Glutamatergic neuron (in vitro differentiated cells): ENCODE measurements at regions not wholly inside any gene's neighbourhood (a gene's known extent, or its start where the extent isn't known, plus 50 kb on each side); places are given as distances from the start of the nearest gene placed in this dataset.

Source experiments
- DNase-seq: peaks from one replicate; pipeline ENCODE4 v3.0.0; 2022
- H3K27ac Mint-ChIP-seq: one replicate; pipeline ENCODE4 v1.8.0; 2020; ENCODE audit warnings: mild to moderate bottlenecking, mixed read lengths, inconsistent platforms; ENCODE audit not compliant: unreplicated experiment
- H3K27me3 Mint-ChIP-seq: one replicate; pipeline ENCODE4 v1.8.0; 2020; ENCODE audit warnings: mild to moderate bottlenecking, moderate library complexity, mixed read lengths, inconsistent platforms; ENCODE audit not compliant: unreplicated experiment
- H3K36me3 Mint-ChIP-seq: one replicate; pipeline ENCODE4 v1.8.0; 2020; ENCODE audit warnings: mild to moderate bottlenecking, mixed read lengths, inconsistent platforms; ENCODE audit not compliant: unreplicated experiment
- H3K4me1 Mint-ChIP-seq: one replicate; pipeline ENCODE4 v1.8.0; 2020; ENCODE audit warnings: mild to moderate bottlenecking, low read depth, mixed read lengths, inconsistent platforms; ENCODE audit not compliant: unreplicated experiment
- H3K4me3 Mint-ChIP-seq: one replicate; pipeline ENCODE4 v1.8.0; 2020; ENCODE audit warnings: mild to moderate bottlenecking, mixed read lengths, inconsistent platforms; ENCODE audit not compliant: unreplicated experiment
- H3K9me3 Mint-ChIP-seq: one replicate; pipeline ENCODE4 v1.8.0; 2020; ENCODE audit warnings: mild to moderate bottlenecking, moderate library complexity, mixed read lengths, inconsistent platforms; ENCODE audit not compliant: unreplicated experiment
- TF ChIP-seq, protein P1 (sequence below): fragments of 200-600 bp; sonication (generic); IDR thresholded peaks from one replicate; pipeline ENCODE4 v1.5.0; 2021; ENCODE audit not compliant: partially characterized antibody, unreplicated experiment

DNA sequence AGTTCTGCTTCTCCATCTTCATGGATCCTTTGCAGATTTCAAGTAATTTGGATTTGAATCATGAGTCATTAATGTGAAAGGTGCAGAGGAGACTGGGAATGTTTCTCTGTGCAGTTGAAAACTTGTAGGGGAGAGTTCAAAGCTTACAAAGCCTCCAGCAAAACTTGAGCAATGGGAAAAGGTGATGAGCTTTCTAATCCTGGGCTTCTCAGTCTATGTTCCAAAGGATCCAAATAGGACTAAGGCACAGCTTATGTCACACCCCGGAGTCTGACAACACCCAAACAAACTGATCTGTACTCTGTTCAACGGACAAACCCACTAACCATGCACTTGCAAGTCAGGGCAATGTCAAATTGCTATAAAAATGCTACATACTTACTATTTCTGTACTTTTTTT lies 134.8 kb downstream of the DUSP6 start:
- Mint-ChIP-seq H3K9me3 (peaks cover 3% of the 10 kb centered on the region), H3K4me1 (no peaks in the 10 kb centered on the region), H3K27me3 (no peaks in the 10 kb centered on the region), H3K27ac (no peak overlapping the region), H3K4me3 (no peak overlapping the region), H3K36me3 (peaks cover 6% of the 10 kb centered on the region)
- TF ChIP-seq, protein P1, sequence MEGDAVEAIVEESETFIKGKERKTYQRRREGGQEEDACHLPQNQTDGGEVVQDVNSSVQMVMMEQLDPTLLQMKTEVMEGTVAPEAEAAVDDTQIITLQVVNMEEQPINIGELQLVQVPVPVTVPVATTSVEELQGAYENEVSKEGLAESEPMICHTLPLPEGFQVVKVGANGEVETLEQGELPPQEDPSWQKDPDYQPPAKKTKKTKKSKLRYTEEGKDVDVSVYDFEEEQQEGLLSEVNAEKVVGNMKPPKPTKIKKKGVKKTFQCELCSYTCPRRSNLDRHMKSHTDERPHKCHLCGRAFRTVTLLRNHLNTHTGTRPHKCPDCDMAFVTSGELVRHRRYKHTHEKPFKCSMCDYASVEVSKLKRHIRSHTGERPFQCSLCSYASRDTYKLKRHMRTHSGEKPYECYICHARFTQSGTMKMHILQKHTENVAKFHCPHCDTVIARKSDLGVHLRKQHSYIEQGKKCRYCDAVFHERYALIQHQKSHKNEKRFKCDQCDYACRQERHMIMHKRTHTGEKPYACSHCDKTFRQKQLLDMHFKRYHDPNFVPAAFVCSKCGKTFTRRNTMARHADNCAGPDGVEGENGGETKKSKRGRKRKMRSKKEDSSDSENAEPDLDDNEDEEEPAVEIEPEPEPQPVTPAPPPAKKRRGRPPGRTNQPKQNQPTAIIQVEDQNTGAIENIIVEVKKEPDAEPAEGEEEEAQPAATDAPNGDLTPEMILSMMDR, result no peak
- DNase-seq, result no peak

DNA sequence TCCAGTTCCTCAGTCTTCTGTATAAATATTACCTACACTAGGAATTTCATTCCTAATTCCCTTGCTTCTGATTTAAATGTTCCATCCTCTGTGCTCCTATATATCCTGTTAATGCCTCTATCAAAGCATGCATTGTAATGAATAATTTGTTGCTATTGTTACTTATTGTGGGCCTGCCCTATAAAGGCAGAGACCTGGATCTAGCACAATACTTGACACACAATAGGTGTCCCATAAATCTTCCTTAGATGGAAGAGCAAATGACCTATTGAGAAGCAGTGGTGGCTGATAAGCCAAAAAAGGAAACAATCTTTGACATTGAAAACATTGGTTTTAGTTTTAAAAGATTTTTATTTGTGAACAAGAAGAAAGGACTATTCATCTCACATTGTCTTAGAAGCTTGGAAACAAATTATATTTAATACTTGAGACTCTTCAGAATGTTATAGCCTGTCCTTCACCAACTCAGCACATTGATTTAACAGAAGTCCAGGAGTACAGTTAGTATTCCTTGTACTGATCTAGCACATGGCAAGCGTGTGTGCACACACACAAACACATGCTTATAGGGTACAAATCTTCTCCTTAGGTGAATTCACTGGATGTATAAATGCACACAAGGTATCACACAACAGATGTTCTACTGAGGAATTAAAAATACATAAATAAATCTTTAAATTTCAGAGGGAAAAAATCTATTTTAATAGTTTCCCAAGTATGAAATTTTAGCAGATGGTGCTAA lies 135.9 kb downstream of the DUSP6 start:
- no peak for DNase-seq
- Mint-ChIP-seq H3K36me3 (peaks cover 6% of the 10 kb centered on the region), H3K27ac (no peak overlapping the region), H3K27me3 (no peaks in the 10 kb centered on the region), H3K4me3 (no peak overlapping the region), H3K4me1 (no peaks in the 10 kb centered on the region), H3K9me3 (peaks cover 3% of the 10 kb centered on the region)
- TF ChIP-seq, protein P1, result no peak

DNA sequence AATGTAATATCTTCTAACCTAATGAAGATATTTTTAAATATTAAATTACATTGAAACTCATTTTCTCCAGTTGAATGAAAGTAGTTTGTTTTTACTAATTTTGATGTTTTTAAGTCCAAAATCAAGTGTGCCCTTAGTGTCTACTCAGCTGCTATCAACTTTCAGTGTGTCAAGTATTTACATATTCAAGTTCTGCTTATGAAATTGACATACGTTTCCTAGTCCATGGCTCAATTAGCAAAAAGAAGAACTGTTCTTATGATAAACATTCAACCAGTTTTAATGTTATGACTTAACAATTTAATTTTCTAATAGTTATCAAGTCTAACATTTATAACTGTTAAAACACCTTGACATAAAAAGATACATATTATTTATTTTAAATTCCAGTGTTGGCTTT lies 137.1 kb downstream of the DUSP6 start:
- no peak overlapping the region for H3K27ac Mint-ChIP-seq
- no peaks in the 10 kb centered on the region for H3K27me3 Mint-ChIP-seq
- H3K4me1 Mint-ChIP-seq, result no peaks in the 10 kb centered on the region
- TF ChIP-seq, protein P1, result no peak
- no peak for DNase-seq
- peaks cover 1% of the 10 kb centered on the region for H3K9me3 Mint-ChIP-seq
- no peaks in the 10 kb centered on the region for H3K36me3 Mint-ChIP-seq
- H3K4me3 Mint-ChIP-seq, result no peak overlapping the region

DNA sequence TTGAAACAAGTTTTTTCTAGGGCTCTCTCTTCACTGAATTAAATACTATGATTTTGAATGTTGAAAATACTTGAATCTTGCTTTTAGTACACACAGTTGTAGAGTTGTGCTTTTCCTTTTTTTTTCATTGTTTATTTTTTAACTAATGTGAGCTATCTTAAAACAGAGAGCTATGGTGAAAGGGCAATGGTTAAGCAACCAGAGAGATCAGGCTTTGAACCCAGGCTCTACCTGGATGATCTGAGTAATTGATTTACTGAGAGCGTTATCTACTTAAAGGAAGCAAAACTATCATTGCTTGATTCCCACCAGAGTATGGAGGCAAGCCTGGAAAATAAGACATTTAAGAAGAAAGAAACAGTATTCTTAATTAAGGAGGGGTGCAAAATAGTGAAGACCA lies 138.6 kb downstream of the DUSP6 start:
- no peaks in the 10 kb centered on the region for H3K9me3 Mint-ChIP-seq
- H3K27me3 Mint-ChIP-seq, result no peaks in the 10 kb centered on the region
- TF ChIP-seq, protein P1, result no peak
- H3K4me3 Mint-ChIP-seq, result no peak overlapping the region
- H3K4me1 Mint-ChIP-seq, result no peaks in the 10 kb centered on the region
- H3K36me3 Mint-ChIP-seq, result no peaks in the 10 kb centered on the region
- no peak for DNase-seq
- no peak overlapping the region for H3K27ac Mint-ChIP-seq

DNA sequence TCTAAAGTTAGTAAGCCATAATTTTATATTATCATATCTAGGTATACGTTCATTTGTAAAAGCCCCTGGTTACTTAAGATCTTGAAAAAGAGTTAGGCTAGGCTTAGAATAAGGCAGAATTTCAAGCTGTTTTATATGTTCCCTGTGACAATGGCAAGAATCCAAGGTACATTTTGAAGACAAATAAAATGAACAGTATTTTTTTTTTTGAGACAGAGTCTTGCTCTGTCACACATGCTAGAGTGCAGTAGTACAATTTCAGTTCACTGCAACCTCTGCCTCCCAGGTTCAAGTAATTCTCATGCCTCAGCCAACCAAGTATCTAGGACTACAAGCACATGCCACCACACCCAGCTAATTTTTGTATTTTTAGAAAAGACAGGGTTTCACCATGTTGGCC lies 139.2 kb downstream of the DUSP6 start:
- Mint-ChIP-seq H3K36me3 (no peaks in the 10 kb centered on the region), H3K4me1 (no peaks in the 10 kb centered on the region), H3K27ac (no peak overlapping the region), H3K9me3 (no peaks in the 10 kb centered on the region), H3K4me3 (no peak overlapping the region), H3K27me3 (no peaks in the 10 kb centered on the region)
- TF ChIP-seq, protein P1, result no peak
- DNase-seq, result no peak
